ENCODE measurements at regions not wholly inside any gene's neighbourhood (a gene's known extent, or its start where the extent isn't known, plus 50 kb on each side); places are given as distances from the start of the nearest gene placed in this dataset.

GRCh38 chr4:141797966-141798365 lies 161.6 kb downstream of the IL15 start:
- TF ChIP-seq, protein P1, sequence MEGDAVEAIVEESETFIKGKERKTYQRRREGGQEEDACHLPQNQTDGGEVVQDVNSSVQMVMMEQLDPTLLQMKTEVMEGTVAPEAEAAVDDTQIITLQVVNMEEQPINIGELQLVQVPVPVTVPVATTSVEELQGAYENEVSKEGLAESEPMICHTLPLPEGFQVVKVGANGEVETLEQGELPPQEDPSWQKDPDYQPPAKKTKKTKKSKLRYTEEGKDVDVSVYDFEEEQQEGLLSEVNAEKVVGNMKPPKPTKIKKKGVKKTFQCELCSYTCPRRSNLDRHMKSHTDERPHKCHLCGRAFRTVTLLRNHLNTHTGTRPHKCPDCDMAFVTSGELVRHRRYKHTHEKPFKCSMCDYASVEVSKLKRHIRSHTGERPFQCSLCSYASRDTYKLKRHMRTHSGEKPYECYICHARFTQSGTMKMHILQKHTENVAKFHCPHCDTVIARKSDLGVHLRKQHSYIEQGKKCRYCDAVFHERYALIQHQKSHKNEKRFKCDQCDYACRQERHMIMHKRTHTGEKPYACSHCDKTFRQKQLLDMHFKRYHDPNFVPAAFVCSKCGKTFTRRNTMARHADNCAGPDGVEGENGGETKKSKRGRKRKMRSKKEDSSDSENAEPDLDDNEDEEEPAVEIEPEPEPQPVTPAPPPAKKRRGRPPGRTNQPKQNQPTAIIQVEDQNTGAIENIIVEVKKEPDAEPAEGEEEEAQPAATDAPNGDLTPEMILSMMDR (IDR thresholded peaks at IDR 0.05) = no peak
- TF ChIP-seq EZH2 (IDR thresholded peaks at IDR 0.05) (no peak), EZH2phosphoT487 (IDR thresholded peaks at IDR 0.05) (no peak)
